ENCODE measurements at regions not wholly inside any gene's neighbourhood (a gene's known extent, or its start where the extent isn't known, plus 50 kb on each side); places are given as distances from the start of the nearest gene placed in this dataset.
A peak's percentile ranks its signal among the peaks of the same experiment; 100 is the strongest.
"Not testable (repeated sequence)": the region's sequence is repeated elsewhere in the genome, so short reads cannot be mapped to it uniquely, and the experiment has no call there.

- DNase-seq: no peak
These were observed 384.6 kb downstream of the MLLT3 start for GRCh38 chr9:20237686-20238085.

DNA sequence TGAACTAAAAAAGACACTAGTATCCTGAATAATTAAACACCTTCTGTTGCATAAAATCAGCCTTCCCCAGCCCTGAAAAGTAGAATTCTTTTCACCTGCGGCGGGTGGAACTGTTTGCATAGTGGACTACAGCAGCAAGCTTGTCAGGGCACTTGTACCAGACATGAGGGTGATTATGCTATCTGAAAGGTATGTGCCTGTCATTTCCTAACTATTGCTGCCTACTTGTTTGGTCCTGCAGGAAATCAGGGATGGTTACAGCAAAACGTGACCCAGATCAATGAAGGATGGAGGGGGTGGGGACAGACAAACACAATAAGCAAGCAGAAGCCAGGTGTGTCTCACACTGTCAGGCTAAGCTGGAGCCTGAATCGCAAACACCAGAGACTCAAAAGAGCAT, 385.6 kb downstream of the MLLT3 start:
- no peak for DNase-seq

- not testable (repeated sequence) for DNase-seq
These were observed 387.1 kb downstream of the MLLT3 start for GRCh38 chr9:20235206-20235605.

- no peak for DNase-seq
These were observed 394.2 kb downstream of the MLLT3 start for GRCh38 chr9:20228096-20228495.

DNA sequence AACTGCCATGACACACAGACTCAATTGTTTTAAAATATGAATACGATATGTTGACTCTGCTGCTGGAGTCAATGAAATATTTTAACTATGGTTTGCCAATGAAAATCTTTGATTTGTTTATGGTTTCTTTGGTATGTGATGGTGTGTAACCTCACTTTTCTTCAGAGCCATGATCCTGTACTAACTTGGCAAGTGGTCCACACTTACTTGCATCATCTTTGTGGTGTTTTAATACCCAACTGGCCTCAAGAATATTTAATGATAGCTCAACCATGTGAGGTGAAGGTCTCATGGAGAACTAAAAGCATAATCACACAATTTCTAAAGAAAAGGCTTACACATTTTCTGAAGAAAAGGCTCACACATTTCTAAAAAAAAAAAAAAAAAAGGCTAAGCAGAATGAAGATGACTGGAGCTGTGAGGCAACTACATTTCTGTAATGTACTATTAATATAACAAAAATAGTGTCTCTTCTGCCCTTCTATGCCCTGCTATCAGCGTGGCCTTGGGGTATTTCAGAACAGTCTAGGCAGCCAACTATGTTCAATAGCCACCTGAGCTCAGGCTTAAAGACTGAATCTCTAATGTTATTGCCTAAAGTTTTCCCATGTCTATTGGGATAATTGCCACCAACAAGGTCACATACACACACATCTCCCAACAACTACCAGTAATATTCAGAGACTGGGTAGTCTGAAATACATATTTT, 395.0 kb downstream of the MLLT3 start:
- DNase-seq: no peak

DNA sequence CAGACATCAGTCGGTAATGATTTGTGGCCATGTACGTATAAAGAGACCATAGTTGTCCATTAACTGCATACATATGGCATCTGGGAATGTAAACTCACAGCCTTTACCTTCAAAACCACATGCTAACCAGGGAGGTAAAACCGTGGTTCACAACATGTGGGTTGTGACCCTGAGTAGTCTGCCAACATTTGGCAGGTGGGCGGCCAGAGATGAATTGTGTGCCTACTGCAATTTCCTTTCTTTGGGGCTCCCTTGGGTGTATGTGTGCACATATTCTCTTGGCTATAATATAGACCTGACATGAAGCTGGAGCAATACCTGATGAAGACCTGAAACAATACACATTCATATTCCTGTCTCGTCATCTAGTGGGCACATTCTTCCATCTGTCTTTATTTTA, 396.0 kb downstream of the MLLT3 start:
- DNase-seq: peak in 1 of 2 experiments; percentile 5

DNA sequence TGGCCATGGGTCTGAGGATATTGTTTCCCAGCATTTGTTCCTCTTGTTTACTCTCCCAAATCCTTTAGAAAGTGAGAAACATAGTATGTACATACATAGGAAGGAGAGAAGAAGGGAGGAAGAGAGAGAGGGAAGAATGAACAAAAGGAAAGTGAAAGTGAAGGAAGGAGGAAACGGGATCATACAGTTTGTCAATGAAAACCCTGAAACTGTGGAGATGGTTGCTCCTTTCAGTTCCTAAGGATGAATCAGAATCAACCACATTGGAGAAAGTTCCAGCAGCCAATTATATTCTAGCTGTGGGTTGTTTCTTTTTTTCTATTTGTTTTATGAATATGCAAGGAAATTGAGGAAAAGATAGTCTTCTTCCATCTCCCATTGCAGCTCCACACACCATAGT, 396.5 kb downstream of the MLLT3 start:
- no peak for DNase-seq

GRCh38 chr9:20224756-20225155, 397.5 kb downstream of the MLLT3 start:
- no peak for DNase-seq

GRCh38 chr9:20220286-20220685, 402.0 kb downstream of the MLLT3 start:
- no peak for DNase-seq

DNA sequence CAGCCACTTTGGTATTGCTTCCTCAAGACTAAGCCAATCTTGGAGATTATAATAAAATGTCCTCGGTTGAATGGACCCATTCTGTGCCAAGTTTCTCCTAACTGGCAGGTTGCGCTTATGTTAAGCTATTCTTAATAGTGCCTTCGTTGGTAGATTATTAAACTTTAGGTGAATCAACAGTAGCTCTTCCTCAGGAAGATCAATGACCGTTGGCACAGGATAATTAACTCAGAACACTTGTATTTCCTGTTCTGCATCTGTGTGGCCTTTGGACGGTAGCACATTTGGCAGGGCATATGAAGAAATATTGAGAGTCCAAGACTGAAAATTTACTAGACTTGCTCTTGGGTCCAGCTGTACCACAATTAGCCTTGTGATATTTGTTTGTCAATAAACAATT, 402.9 kb downstream of the MLLT3 start:
- DNase-seq: no peak

- no peak for DNase-seq
These were observed 404.7 kb downstream of the MLLT3 start for GRCh38 chr9:20217596-20217995.

- no peak for DNase-seq
These were observed 405.9 kb downstream of the MLLT3 start for GRCh38 chr9:20216438-20216837.

- DNase-seq: no peak
These were observed 406.7 kb downstream of the MLLT3 start for GRCh38 chr9:20215552-20215951.

DNA sequence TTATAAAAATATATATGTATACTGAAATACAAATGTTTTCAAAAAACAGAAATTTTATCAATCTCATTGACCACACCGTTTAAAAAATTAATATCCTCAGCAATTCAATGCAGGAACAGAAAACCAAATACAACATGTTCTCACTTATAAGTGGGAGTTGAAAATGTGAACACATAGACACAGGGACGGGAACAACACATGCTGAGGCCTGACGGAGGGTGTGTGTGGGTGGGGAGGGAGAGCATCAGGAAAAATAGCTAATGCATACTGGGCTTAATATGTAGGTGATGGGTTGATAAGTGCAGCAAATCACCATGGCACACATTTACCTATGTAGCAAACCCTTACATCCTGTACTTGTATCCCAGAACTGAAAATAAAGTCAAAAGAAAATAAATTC, 409.5 kb downstream of the MLLT3 start:
- no peak for DNase-seq

DNA sequence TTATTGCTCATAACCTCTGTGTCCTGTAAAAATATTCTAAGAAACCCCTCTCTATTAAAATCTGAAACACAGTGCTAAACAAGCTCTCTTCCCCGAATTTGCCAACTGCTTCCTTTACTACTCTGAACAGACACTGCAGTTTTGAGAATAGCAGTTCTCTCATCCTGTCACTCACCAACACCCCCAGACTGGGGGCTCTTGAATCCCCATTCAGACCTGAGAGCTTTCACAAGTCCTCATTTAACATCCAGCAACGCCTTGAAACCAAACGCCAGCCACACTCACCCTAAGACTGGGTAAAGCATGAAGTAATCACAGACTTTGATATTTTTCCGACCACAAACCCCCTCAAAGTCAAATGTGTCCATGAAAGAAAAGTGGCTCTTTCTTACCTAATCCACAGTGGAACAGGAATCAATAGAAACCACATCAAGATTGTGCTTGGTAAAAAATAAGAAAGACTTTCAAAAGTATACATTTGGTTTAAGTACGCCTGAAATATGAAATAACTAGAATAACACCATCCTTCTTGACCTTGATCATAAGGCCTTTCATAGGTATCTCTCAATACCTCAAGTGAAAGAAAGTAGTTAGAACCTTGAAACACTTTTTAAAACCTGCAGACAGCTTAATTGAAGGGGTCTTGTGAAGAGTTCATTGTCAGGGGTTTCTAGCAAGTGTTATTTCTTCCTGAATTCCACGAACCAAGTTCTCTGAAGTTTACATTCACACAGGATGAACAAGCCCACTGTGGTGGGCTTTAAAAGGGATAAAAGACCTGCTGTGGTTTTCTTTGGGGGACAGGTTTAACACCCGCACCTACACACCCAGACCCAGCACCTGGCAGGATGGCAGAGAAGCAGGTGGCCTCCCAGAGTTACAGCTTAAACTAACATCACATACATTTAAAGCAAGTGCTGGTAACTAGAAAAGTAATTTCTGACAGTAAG, 412.6 kb downstream of the MLLT3 start:
- DNase-seq: no peak

DNA sequence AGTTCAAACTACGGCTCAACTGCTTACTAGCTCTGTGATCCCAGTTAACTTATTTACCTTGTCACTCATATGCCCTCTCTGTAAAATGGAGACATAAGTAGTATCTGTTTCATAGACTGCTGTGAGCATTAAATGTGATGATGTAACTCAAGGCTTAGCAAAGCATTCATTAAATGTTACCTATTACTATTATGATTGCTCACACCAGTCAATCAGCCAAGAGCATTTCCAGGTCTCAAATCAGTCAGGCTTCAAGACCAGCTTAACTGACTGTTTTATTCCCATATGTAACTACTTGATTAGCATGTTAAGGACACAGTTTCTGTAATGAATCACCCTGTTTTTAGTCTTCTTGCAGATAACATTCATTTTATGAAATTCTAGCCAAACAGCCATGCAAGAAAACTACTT, 413.3 kb downstream of the MLLT3 start:
- DNase-seq: no peak

DNA sequence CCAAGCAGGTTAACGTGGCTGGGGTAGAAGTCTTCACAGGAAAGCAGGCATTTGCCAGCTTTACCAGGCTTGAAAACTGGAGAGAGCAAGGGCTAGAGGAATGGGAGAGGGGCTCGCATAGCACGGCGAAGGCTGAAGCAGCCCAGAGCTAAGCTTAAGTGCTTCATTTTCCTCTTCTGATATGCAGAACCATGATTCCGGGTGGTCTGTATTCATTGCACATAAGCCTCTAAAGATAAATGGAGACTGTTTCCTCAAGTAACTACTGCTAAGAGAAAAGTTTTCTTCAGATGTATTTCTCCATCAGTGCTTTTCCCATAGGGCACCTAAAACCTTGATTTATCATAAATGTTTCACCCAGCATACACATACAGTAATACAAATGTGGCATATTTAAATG, 414.1 kb downstream of the MLLT3 start:
- DNase-seq: no peak

GRCh38 chr9:20207176-20207575, 415.1 kb downstream of the MLLT3 start:
- DNase-seq: no peak

DNA sequence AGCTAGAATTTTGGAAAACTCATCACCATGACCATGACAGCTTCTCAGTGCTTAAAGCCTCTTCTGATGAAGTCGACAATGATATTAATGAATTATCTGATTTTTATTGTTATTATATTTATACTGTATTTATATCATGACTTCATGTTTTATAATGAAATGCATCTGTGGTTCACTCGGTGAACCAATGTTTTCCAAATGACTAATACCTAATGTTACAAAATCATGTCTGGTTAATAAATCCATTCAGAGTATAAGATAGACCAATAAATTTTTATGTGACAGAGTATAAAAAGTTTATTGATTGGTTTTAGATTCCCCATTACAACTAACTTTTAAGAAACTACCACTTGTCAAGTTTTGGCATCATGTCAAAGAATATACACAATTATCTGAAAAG, 416.5 kb downstream of the MLLT3 start:
- no peak for DNase-seq

- DNase-seq: no peak
These were observed 412.2 kb upstream of the SLC24A2 start for GRCh38 chr9:20200991-20201431.

DNA sequence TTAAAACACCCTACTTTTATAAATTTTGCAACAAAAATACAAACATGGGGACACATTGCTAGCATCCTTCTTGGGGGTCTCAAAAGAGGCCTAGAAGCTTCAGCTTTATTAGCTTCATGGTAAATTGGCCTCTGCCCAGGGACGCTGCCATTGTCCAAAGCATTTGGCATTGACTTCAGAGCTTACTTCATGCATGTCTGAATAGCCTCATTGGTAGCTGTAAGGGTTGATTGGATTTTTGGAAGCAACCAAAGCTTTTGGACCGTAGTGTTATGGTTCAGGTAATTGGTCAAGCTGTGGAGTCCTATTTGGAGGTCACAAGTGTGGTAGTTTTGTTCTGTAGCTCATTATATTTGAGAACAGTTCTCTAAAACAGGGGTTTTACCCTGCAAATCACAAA, 411.7 kb upstream of the SLC24A2 start:
- DNase-seq: no peak

DNA sequence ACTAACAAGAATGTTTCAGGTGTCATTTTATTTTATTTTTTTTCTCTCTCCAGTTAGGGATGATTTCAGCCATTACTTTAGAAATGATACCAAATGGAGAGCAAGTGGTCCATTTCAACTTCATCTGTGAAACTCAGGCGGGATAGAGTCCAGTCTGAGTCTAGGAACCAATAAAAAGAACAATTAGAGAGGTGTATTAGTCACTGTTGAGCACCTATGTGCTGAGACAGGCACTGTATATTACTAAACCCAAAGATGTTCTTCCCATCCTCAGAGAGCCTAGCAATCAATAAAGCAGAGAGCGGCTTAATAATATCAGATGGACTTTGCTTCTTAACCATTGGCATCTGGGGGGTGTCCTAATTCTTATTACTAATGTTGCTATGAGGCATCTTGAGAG, 410.3 kb upstream of the SLC24A2 start:
- no peak for DNase-seq

- no peak for DNase-seq
These were observed 409.3 kb upstream of the SLC24A2 start for GRCh38 chr9:20197976-20198685.

All from NCI-H1930 (cell line).